Liver (tissue), 8 donors: ENCODE measurements at regions not wholly inside any gene's neighbourhood (a gene's known extent, or its start where the extent isn't known, plus 50 kb on each side); places are given as distances from the start of the nearest gene placed in this dataset.

ENCODE experiments used
- DNase-seq: peaks from one replicate; pipeline ENCODE4 v3.0.0-alpha.2; 2017; ENCODE audit warnings: low spot score
- H3K27ac ChIP-seq, 2 donors: one replicate each; pipeline ENCODE4 v1.7.0; 2013; ENCODE audit warnings: inconsistent platforms in 2 of 2, low read length in 2 of 2, control low read depth in 1 of 2, low read depth in 1 of 2, mild to moderate bottlenecking in 1 of 2
- H3K27me3 ChIP-seq, 4 donors: one replicate each; pipeline versions ENCODE4 v1.6.1 to v1.7.0; 2013; ENCODE audit warnings: low read length in 3 of 4, inconsistent platforms in 1 of 4, mild to moderate bottlenecking in 1 of 4, moderate library complexity in 1 of 4; ENCODE audit not compliant: control insufficient read depth in 4 of 4, insufficient read depth in 4 of 4
- H3K36me3 ChIP-seq, 4 donors: one replicate each; pipeline versions ENCODE4 v1.6.1 to v1.7.0; 2013; ENCODE audit warnings: low read length in 3 of 4, mild to moderate bottlenecking in 3 of 4, low read depth in 1 of 4, moderate library complexity in 1 of 4; ENCODE audit not compliant: control insufficient read depth in 4 of 4, insufficient read depth in 3 of 4
- H3K4me1 ChIP-seq, 4 donors: one replicate each; pipeline versions ENCODE4 v1.6.1 to v1.7.0; 2013; ENCODE audit warnings: low read length in 3 of 4, mild to moderate bottlenecking in 3 of 4, moderate library complexity in 1 of 4; ENCODE audit not compliant: control insufficient read depth in 4 of 4, insufficient read depth in 4 of 4
- H3K4me3 ChIP-seq, 3 donors: one replicate each; pipeline versions ENCODE4 v1.6.1 to v1.7.0; 2013; ENCODE audit warnings: low read length in 3 of 3, control low read depth in 1 of 3, low read depth in 1 of 3, mild to moderate bottlenecking in 1 of 3
- H3K9ac ChIP-seq, 2 donors: one replicate each; pipeline ENCODE4 v1.7.0; 2013; ENCODE audit warnings: low read length in 2 of 2, mild to moderate bottlenecking in 2 of 2, moderate library complexity in 2 of 2, control low read depth in 1 of 2, low read depth in 1 of 2
- H3K9me3 ChIP-seq, 4 donors: one replicate each; pipeline versions ENCODE4 v1.6.1 to v1.7.0; 2013; ENCODE audit warnings: low read length in 3 of 4; ENCODE audit not compliant: control insufficient read depth in 4 of 4
- ATF3 ChIP-seq: IDR thresholded peaks from 2 replicates; pipeline ENCODE4 v1.6.1; 2016; ENCODE audit warnings: antibody characterized with exemption
- CTCF ChIP-seq: fragments of 150-350 bp; IDR thresholded peaks from 2 replicates; pipeline ENCODE4 v1.5.1; 2017; ENCODE audit warnings: improper control_type of control experiment, low read depth, low read length; ENCODE audit not compliant: missing input control
- EGR1 ChIP-seq, 2 donors: IDR thresholded peaks; 2 replicates each; pipeline ENCODE4 v1.6.1; 2016 to 2018; ENCODE audit warnings: antibody characterized with exemption in 2 of 2, low read depth in 2 of 2
- FOXA1 ChIP-seq: IDR thresholded peaks from 2 replicates; pipeline ENCODE4 v1.6.1; 2016; ENCODE audit warnings: antibody characterized with exemption
- FOXA2 ChIP-seq: IDR thresholded peaks from 2 replicates; pipeline ENCODE4 v1.6.1; 2016; ENCODE audit warnings: antibody characterized with exemption
- GABPA ChIP-seq, 2 donors: IDR thresholded peaks in 1 of 2; conservative IDR thresholded peaks in 1 of 2; 2 replicates each; pipeline ENCODE4 v1.6.1; 2016; ENCODE audit warnings: antibody characterized with exemption in 2 of 2, mild to moderate bottlenecking in 1 of 2, moderate library complexity in 1 of 2
- HNF4A ChIP-seq, 2 donors: conservative IDR thresholded peaks; 2 replicates each; pipeline ENCODE4 v1.6.1; 2016; ENCODE audit warnings: antibody characterized with exemption in 2 of 2, mild to moderate bottlenecking in 2 of 2
- HNF4G ChIP-seq: IDR thresholded peaks from 2 replicates; pipeline ENCODE4 v1.6.1; 2016; ENCODE audit warnings: antibody characterized with exemption
- JUND ChIP-seq, 2 donors: IDR thresholded peaks; 2 replicates each; pipeline ENCODE4 v1.6.1; 2016; ENCODE audit warnings: antibody characterized with exemption in 2 of 2
- MAX ChIP-seq: IDR thresholded peaks from 2 replicates; pipeline ENCODE4 v1.6.1; 2016; ENCODE audit warnings: antibody characterized with exemption
- NR2F2 ChIP-seq: IDR thresholded peaks from 2 replicates; pipeline ENCODE4 v1.6.1; 2016; ENCODE audit warnings: antibody characterized with exemption
- RAD21 ChIP-seq, 2 donors: IDR thresholded peaks; 2 replicates each; pipeline ENCODE4 v1.6.1; 2016; ENCODE audit warnings: antibody characterized with exemption in 2 of 2, mild to moderate bottlenecking in 2 of 2
- REST ChIP-seq: IDR thresholded peaks from 2 replicates; pipeline ENCODE4 v1.6.1; 2016; ENCODE audit warnings: antibody characterized with exemption, mild to moderate bottlenecking
- RXRA ChIP-seq, 2 donors: IDR thresholded peaks; 2 replicates each; pipeline ENCODE4 v1.6.1; 2017 to 2018; ENCODE audit warnings: antibody characterized with exemption in 2 of 2, mild to moderate bottlenecking in 1 of 2
- SP1 ChIP-seq: IDR thresholded peaks from 2 replicates; pipeline ENCODE4 v1.6.1; 2018; ENCODE audit warnings: antibody characterized with exemption, mild to moderate bottlenecking
- TAF1 ChIP-seq: conservative IDR thresholded peaks from 2 replicates; pipeline ENCODE4 v1.6.1; 2016; ENCODE audit warnings: antibody characterized with exemption, mild to moderate bottlenecking
- YY1 ChIP-seq: IDR thresholded peaks from 2 replicates; pipeline ENCODE4 v1.6.1; 2016; ENCODE audit warnings: antibody characterized with exemption, mild to moderate bottlenecking
- ZBTB33 ChIP-seq: IDR thresholded peaks from 2 replicates; pipeline ENCODE4 v1.6.1; 2016; ENCODE audit warnings: antibody characterized with exemption
- WGBS: extraction: QIAGEN DNeasy Blood & Tissue Kit; methylation state at CpG from one replicate; pipeline ENCODE4 v1.1.7; 2013; 5-methylcytosine and 5-hydroxymethylcytosine counted together
- donor health status: healthy.
- donor health status: healthy.
- donor health status: healthy.
- donor health status: healthy.
- donor health status: healthy.

- Histone ChIP-seq H3K27ac (no peak overlapping the region), H3K4me1 (peaks cover 0 to 8% (median 0%) of the 10 kb centered on the region in 4 donors), H3K4me3 (no peak overlapping the region), H3K36me3 (no peaks in the 10 kb centered on the region), H3K9ac (no peak overlapping the region), H3K9me3 (no peaks in the 10 kb centered on the region), H3K27me3 (no peaks in the 10 kb centered on the region)
- DNase-seq = no peak
- TF ChIP-seq FOXA1 (no peak), NR2F2 (no peak), EGR1 (IDR thresholded peaks at IDR 0.05; ENCODE audit: low read depth in 2 of 2) (no peak), YY1 (no peak), HNF4G (no peak), HNF4A (conservative IDR thresholded peaks at IDR 0.05) (no peak), JUND (IDR thresholded peaks at IDR 0.05) (no peak), SP1 (no peak), ATF3 (no peak), RAD21 (IDR thresholded peaks at IDR 0.05) (no peak), ZBTB33 (no peak), REST (no peak), GABPA (IDR thresholded peaks at IDR 0.05 in 1 of 2, conservative IDR thresholded peaks at IDR 0.05 in 1 of 2) (no peak), CTCF (no peak), MAX (no peak), FOXA2 (no peak), RXRA (IDR thresholded peaks at IDR 0.05) (no peak), TAF1 (no peak)
- WGBS = 52% methylated on average over 2 of the region's 2 CpGs
These were observed 827.5 kb upstream of the FAT3 start for GRCh38 chr11:91397134-91397468.
